ENCODE measurements at regions not wholly inside any gene's neighbourhood (a gene's known extent, or its start where the extent isn't known, plus 50 kb on each side); places are given as distances from the start of the nearest gene placed in this dataset.

- TF ChIP-seq CTCF (conservative IDR thresholded peaks at IDR 0.05 in 1 of 2, IDR thresholded peaks at IDR 0.05 in 1 of 2; ENCODE audit: low read depth in 1 of 2, low read length in 2 of 2) = no peak
- no peak for TF ChIP-seq EZH2 (IDR thresholded peaks at IDR 0.05; ENCODE audit: low read length, missing control alignments)
These were observed 473.6 kb upstream of the SLC10A2 start for GRCh38 chr13:103539721-103540381.
